ENCODE measurements at regions not wholly inside any gene's neighbourhood (a gene's known extent, or its start where the extent isn't known, plus 50 kb on each side); places are given as distances from the start of the nearest gene placed in this dataset.
"Not testable (repeated sequence)": the region's sequence is repeated elsewhere in the genome, so short reads cannot be mapped to it uniquely, and the experiment has no call there.

DNA sequence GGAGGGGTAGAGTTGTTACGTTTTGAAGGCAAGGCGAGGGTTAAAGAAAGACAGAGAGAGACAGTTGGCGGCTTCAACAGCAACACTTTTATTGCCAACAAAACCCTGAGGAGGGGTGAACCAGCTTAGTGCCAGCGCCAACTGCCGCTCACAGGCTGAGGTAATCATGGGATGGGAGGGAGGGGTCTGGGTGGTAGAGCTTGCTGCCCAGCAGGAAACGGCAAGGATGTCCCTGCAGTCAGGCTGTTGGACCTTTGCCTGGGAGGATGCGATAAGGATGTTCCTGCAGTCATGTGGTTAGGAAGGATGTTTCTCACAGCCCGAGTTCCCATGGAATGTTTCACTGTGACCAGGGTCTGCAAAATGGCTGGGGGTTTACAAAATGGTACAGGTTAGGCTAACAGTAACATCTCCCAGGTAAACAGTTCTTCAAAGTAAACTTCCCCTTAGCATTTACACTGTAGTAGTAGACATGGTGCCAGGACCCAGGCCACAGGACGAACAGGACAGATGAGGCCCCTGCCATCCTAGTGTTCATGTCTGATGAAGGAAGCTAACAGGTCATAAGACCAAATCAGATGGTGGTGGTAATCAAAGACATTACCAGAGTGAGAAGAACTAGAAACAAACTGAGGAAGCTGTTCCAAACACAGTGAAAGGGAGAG is 647.3 kb upstream of the DEFB115 start:
- ATAC-seq = no peak
- TF ChIP-seq, protein P1, sequence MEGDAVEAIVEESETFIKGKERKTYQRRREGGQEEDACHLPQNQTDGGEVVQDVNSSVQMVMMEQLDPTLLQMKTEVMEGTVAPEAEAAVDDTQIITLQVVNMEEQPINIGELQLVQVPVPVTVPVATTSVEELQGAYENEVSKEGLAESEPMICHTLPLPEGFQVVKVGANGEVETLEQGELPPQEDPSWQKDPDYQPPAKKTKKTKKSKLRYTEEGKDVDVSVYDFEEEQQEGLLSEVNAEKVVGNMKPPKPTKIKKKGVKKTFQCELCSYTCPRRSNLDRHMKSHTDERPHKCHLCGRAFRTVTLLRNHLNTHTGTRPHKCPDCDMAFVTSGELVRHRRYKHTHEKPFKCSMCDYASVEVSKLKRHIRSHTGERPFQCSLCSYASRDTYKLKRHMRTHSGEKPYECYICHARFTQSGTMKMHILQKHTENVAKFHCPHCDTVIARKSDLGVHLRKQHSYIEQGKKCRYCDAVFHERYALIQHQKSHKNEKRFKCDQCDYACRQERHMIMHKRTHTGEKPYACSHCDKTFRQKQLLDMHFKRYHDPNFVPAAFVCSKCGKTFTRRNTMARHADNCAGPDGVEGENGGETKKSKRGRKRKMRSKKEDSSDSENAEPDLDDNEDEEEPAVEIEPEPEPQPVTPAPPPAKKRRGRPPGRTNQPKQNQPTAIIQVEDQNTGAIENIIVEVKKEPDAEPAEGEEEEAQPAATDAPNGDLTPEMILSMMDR (IDR thresholded peaks at IDR 0.05) = no peak
- peaks cover 19% of the 10 kb centered on the region for H3K9me3 ChIP-seq
- H3K27me3 ChIP-seq (ENCODE audit: insufficient read depth in 3 of 3, low read length in 2 of 3) = no peaks in the 10 kb centered on the region
- H3K4me3 ChIP-seq = no peak overlapping the region
- no peaks in the 10 kb centered on the region for H3K4me1 ChIP-seq
- no peak for DNase-seq
- H3K36me3 ChIP-seq (ENCODE audit: insufficient read depth in 1 of 2, low read depth in 1 of 2) = no peaks in the 10 kb centered on the region
- WGBS, 3 donors = 29 to 41% (median 36%) methylated on average over 9 of the region's 9 CpGs
- intact Hi-C loops (cut with DNase I) = no loop called here
- H3K27ac ChIP-seq = no peak overlapping the region

DNA sequence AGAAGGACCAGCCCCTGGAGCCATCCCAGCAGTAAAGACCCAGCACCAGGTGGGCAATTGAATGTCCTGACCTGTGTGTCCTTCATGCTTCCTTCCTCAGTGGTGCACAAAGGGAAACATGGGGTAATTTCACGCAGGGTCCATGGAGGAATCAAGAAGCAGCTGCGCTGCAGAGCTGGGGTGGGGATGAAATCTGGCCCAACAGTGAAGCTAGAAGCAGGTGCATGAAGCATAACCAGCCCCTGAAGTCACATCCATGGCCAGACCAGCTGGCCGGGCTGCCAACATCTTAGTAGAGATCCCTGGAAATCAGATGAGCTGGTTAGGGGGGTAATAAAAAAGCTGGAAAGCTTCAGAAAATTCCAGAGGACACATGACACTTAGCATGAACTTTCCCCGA is 646.7 kb upstream of the DEFB115 start:
- ATAC-seq = no peak
- intact Hi-C loops (cut with DNase I) = no loop called here
- TF ChIP-seq, protein P1 (IDR thresholded peaks at IDR 0.05) = no peak

DNA sequence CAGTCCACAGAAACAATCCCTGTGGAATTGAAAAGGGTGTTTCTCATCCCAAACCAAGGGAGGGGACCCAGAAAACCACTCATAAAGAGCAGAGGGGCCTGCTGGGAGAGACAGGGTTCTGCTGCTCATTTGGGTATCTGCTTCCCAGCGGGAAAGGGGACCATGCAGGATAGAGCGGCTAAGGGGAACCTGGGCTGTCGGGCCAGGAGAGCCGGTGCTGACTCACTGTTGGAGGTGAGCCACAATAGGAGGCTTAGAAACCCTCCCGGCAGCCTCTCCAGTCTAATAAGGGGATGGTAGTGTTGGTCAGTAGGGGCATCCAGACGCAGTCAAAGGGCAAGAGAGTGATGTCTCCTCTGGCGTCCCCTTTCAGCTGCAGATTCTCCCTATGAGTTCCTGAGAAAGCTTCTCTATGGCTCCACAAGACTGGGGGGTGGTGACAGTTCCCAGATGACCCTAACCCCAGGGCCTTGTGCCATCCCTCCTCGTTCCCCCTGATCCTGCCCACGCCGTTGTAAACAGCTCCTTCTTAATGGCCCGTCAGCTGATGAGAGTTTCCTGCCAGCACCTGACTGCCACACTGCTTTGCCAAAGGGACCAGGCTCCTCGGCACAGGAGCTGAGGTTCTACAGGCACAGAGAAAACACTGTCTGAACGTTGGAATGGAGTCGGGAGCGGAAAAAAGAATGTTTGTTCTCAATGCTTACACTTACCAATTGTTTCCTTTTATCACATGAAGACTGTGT is 646.1 kb upstream of the DEFB115 start:
- Histone ChIP-seq H3K9me3 (peaks cover 17% of the 10 kb centered on the region), H3K27me3 (ENCODE audit: insufficient read depth in 3 of 3, low read length in 2 of 3) (no peaks in the 10 kb centered on the region), H3K27ac (no peak overlapping the region), H3K4me3 (no peak overlapping the region), H3K36me3 (ENCODE audit: insufficient read depth in 1 of 2, low read depth in 1 of 2) (no peaks in the 10 kb centered on the region), H3K4me1 (no peaks in the 10 kb centered on the region)
- ATAC-seq (no peak), DNase-seq (no peak)
- WGBS, 3 donors = 39 to 49% (median 43%) methylated on average over 15 of the region's 15 CpGs
- TF ChIP-seq, protein P1 (IDR thresholded peaks at IDR 0.05) = no peak
- intact Hi-C loops (cut with DNase I) = no loop called here

More for the DNA sequence above, 646.7 kb upstream of the DEFB115 start:
- no peak for DNase-seq
- no peak overlapping the region for H3K4me3 ChIP-seq
- no peaks in the 10 kb centered on the region for H3K36me3 ChIP-seq (ENCODE audit: insufficient read depth in 1 of 2, low read depth in 1 of 2)
- no peaks in the 10 kb centered on the region for H3K4me1 ChIP-seq
- 49 to 55% (median 50%) methylated on average over 4 of the region's 4 CpGs for WGBS, 3 donors
- H3K9me3 ChIP-seq = peaks cover 19% of the 10 kb centered on the region
- no peak overlapping the region for H3K27ac ChIP-seq
- H3K27me3 ChIP-seq (ENCODE audit: insufficient read depth in 3 of 3, low read length in 2 of 3) = no peaks in the 10 kb centered on the region

DNA sequence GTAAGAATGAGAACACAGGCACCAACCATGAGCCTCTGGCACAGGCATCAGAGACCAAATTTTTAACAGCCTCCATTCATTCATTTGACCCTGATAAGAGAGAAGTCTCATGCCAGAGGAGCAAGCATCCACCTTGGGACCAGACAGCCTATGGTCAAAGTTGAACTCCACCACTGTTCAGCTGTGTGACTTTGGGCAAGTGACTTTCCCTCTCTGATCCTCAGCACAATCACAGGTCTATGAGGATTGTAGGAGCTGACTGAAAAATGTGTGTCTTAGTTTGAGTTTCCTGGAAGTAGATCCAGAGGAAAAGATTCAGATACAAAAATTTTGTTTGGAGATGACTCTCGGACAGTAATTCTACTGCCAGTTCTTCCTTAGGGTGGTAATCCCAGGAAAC is 645.1 kb upstream of the DEFB115 start:
- WGBS, 3 donors = 60 to 78% (median 77%) methylated on average over 1 of the region's 1 CpG
- ATAC-seq (no peak), DNase-seq (no peak)
- peaks cover 9% of the 10 kb centered on the region for H3K9me3 ChIP-seq
- H3K4me3 ChIP-seq = no peak overlapping the region
- H3K27me3 ChIP-seq (ENCODE audit: insufficient read depth in 3 of 3, low read length in 2 of 3) = no peaks in the 10 kb centered on the region
- no peaks in the 10 kb centered on the region for H3K4me1 ChIP-seq
- H3K27ac ChIP-seq = no peak overlapping the region
- intact Hi-C loops (cut with DNase I) = no loop called here
- no peaks in the 10 kb centered on the region for H3K36me3 ChIP-seq (ENCODE audit: insufficient read depth in 1 of 2, low read depth in 1 of 2)
- TF ChIP-seq, protein P1 (IDR thresholded peaks at IDR 0.05) = no peak

DNA sequence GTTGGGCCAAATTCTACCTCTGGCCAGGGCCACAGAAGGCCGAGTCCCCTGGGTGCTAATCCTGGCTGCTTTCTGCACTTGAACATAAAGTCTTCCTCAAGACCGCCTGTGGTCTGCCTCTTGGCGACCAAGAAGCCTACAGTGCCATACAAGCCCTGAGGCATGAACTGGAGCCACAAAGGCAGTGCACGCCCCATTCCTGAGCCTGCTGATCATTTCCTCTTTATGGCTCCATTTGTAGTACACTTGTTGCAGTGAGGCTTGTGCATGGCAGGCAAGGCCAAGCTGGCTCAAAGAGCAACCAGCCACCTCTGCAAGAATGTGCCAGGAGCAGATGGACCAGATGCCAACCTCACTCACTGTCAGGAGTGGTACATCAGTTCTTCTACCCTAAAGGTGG is 636.1 kb upstream of the DEFB115 start:
- H3K27ac ChIP-seq; H3K9me3 ChIP-seq; ATAC-seq; intact Hi-C loops (cut with DNase I); DNase-seq; H3K27me3 ChIP-seq (ENCODE audit: insufficient read depth in 3 of 3, low read length in 2 of 3); H3K4me3 ChIP-seq; H3K36me3 ChIP-seq (ENCODE audit: insufficient read depth in 1 of 2, low read depth in 1 of 2); H3K4me1 ChIP-seq: not testable (repeated sequence)
- WGBS, 3 donors = 79 to 87% (median 86%) methylated on average over 4 of the region's 4 CpGs

DNA sequence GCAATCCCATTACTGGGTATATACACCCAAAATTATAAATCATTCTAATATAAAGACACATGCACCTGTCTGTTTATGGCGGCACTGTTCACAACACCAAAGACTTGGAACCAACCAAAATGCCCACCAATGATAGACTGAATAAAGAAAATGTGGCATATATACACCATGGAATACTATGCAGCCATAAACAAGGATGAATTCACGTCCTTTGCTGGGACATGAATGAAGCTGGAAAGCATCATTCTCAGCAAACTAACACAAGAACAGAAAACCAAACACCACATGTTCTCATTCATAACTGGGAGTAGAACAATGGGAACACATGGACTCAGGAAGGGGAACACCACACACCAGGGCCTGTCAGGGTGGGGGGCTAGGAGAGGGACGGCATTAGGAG is 633.2 kb upstream of the DEFB115 start:
- intact Hi-C loops (cut with DNase I); H3K27ac ChIP-seq; H3K4me3 ChIP-seq; DNase-seq; H3K9me3 ChIP-seq; ATAC-seq; H3K27me3 ChIP-seq (ENCODE audit: insufficient read depth in 3 of 3, low read length in 2 of 3); H3K36me3 ChIP-seq (ENCODE audit: insufficient read depth in 1 of 2, low read depth in 1 of 2); H3K4me1 ChIP-seq: not testable (repeated sequence)
- whole genome bisulfite sequencing, 3 donors = 73 to 82% (median 76%) methylated on average over 3 of the region's 3 CpGs

DNA sequence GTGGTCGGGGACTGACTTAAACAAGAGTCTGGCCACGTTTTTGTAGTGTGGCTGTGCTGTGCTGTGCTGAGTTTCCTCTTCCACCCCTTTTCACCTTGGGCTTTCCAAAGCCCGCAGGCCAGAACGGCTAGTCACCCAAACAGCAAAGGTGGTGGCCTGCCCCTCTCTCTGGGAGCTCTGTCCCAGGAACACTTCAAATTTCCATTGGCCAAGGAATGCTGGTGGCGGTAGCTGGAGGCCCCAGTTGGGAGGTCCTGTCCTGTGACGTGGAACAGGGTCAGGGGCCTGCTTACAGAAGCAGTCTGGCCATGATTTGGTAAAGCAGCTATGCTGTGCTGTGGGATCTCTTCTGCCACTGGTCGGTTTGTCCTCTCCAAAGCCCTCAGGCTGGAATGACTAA is 628.1 kb upstream of the DEFB115 start:
- ATAC-seq; H3K4me3 ChIP-seq; DNase-seq; H3K36me3 ChIP-seq (ENCODE audit: insufficient read depth in 1 of 2, low read depth in 1 of 2); H3K27me3 ChIP-seq (ENCODE audit: insufficient read depth in 3 of 3, low read length in 2 of 3); H3K4me1 ChIP-seq; intact Hi-C loops (cut with DNase I); H3K27ac ChIP-seq; H3K9me3 ChIP-seq: not testable (repeated sequence)
- WGBS, 3 donors = 63 to 72% (median 69%) methylated on average over 7 of the region's 7 CpGs
